ENCODE measurements at regions not wholly inside any gene's neighbourhood (a gene's known extent, or its start where the extent isn't known, plus 50 kb on each side); places are given as distances from the start of the nearest gene placed in this dataset.

DNA sequence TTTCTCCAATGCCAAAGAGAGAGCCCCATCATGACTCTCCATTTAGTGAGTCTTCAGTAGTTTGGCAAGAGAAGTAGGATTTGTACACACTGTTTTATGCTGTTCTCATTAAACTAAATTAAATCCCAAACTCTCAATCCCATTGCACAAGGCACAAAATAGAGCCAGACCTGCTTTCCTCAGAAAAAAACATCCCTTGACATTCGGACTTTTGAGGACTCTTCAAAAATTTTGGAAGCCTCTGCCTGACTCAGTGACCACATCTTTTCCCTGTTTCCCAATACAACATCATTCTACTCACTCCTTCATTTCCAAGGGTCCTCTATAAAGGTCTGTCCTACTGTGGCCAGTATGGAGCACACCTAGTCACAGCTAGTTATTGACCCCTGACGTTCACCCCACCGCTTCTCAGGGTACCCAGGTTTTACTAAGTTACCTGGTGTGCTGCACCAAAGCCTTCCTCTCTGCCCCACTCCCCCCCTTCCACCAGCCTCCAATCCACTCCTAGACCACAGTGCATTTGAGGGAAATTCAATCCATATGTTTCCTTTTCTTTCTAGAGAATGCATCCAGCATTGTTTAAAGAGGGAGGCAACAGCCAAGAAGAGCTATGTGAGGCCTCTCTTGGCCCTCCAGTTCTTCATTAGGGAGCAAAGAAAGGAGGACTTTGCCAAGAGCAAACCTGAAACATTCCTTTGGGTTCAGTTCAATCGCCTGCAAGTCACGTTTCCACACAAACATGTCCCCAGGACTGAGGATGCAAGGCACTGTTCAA is 428.7 kb downstream of the PLPP3 start:
- Histone ChIP-seq H3K9me3 (replicated peaks; ENCODE audit: control insufficient read depth, low read depth, low read length) (no peaks in the 10 kb centered on the region), H3K4me1 (ENCODE audit: control insufficient read depth, insufficient read depth, low read length) (peaks cover 16% of the 10 kb centered on the region), H3K27ac (ENCODE audit: low read length) (peak overlapping the region; percentile 51), H3K4me3 (ENCODE audit: low read length) (no peak overlapping the region), H3K27me3 (ENCODE audit: control insufficient read depth, insufficient read depth, low read length) (no peaks in the 10 kb centered on the region), H3K36me3 (ENCODE audit: control insufficient read depth, insufficient read depth, low read length) (no peaks in the 10 kb centered on the region)
- WGBS (ENCODE audit: insufficient coverage) = 61% methylated on average over 3 of the region's 5 CpGs
- peak; percentile 75 for DNase-seq

DNA sequence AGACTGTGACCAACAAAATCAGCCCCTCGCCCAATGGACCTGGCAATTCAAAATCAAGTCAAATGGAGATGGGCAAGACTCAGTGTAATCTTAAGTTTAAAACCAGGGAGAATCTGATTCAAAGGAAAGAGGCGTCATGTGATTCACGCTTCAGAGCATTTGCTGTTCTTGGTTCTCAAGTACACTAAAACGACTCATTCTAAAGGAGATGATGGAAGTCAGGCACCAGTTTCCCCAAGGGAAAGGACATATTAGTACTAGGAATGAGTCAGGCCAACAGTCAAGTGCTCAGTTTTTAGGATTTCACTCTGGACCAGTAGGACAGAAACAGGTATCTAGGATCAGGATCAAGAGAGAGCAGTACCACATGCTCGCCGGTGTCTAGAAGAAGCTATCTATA is 429.6 kb downstream of the PLPP3 start:
- Histone ChIP-seq H3K27ac (ENCODE audit: low read length) (no peak overlapping the region), H3K9me3 (replicated peaks; ENCODE audit: control insufficient read depth, low read depth, low read length) (no peaks in the 10 kb centered on the region), H3K36me3 (ENCODE audit: control insufficient read depth, insufficient read depth, low read length) (no peaks in the 10 kb centered on the region), H3K4me3 (ENCODE audit: low read length) (no peak overlapping the region), H3K4me1 (ENCODE audit: control insufficient read depth, insufficient read depth, low read length) (peaks cover 16% of the 10 kb centered on the region), H3K27me3 (ENCODE audit: control insufficient read depth, insufficient read depth, low read length) (no peaks in the 10 kb centered on the region)
- DNase-seq = no peak
- 95% methylated on average over 6 of the region's 6 CpGs for WGBS (ENCODE audit: insufficient coverage)

DNA sequence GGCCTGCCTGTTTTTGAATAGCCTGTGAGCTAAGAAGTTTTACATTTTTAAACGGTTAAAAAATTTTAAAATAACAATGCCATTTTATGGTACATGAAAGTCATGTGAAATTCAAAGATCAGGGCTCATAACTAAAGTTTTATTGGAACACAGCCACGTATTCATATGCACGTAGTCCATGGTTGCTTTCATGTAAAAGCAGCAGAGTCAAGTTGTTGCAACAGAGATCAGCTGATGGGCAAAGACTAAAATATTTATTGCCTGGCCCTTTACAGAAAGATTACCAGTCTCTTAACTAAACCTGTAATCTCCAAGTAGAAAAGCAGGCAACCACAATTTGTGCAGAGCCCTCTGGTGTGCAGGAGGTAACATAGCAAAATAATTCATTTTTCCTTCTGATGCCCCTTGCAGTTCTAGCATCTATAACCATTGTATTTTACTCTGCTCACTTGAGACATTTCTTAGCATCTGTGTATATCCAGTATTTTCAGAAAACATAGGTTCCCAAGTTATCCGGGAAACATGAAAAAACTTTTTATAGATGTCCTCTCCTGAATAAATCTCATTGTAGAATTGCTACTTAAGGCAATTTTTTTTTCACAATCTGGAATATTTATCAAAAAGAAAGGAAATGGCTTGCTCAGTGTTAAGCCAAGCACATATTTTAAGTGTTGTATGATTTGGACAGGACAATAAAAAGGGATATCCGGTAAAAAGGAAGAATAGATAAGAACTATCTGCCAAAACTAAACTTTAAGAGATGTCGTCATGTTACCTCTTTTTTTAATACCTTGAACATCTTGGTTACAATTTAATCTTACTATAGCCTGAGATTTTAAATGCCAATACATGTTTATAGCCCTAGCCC is 430.8 kb downstream of the PLPP3 start:
- Histone ChIP-seq H3K27ac (ENCODE audit: low read length) (no peak overlapping the region), H3K36me3 (ENCODE audit: control insufficient read depth, insufficient read depth, low read length) (no peaks in the 10 kb centered on the region), H3K27me3 (ENCODE audit: control insufficient read depth, insufficient read depth, low read length) (no peaks in the 10 kb centered on the region), H3K4me3 (ENCODE audit: low read length) (no peak overlapping the region), H3K9me3 (replicated peaks; ENCODE audit: control insufficient read depth, low read depth, low read length) (no peaks in the 10 kb centered on the region), H3K4me1 (ENCODE audit: control insufficient read depth, insufficient read depth, low read length) (peaks cover 19% of the 10 kb centered on the region)
- no CpG with 5 or more reads among the region's 6 CpGs for WGBS (ENCODE audit: insufficient coverage)
- no peak for DNase-seq

- no CpG with 5 or more reads among the region's 1 CpG for WGBS (ENCODE audit: insufficient coverage)
- no peaks in the 10 kb centered on the region for H3K9me3 ChIP-seq (replicated peaks; ENCODE audit: control insufficient read depth, low read depth, low read length)
- H3K36me3 ChIP-seq (ENCODE audit: control insufficient read depth, insufficient read depth, low read length) = no peaks in the 10 kb centered on the region
- H3K27ac ChIP-seq (ENCODE audit: low read length) = no peak overlapping the region
- no peaks in the 10 kb centered on the region for H3K27me3 ChIP-seq (ENCODE audit: control insufficient read depth, insufficient read depth, low read length)
- peaks cover 17% of the 10 kb centered on the region for H3K4me1 ChIP-seq (ENCODE audit: control insufficient read depth, insufficient read depth, low read length)
- no peak for DNase-seq
- no peak overlapping the region for H3K4me3 ChIP-seq (ENCODE audit: low read length)
Measured at GRCh38 chr1:56147459-56147858, 431.9 kb downstream of the PLPP3 start.

DNA sequence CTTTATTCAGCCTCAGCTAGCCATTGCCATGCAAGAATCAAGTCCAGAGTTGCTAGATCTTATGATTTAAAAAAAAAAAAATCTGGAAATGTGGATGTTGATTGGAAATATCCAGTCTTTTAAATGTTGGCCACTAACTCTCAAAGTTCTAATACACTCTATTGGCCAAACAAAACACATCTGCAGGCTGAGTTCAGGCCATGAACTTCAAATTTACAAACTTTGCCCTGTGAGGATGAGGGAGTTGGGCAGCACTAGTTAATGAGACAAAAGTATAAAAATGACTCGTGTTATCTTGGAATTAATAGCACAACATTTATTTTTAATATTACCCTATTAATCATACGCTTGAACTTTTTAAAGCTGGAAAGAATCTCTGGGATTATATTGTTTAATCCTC is 432.3 kb downstream of the PLPP3 start:
- H3K9me3 ChIP-seq (replicated peaks; ENCODE audit: control insufficient read depth, low read depth, low read length) = no peaks in the 10 kb centered on the region
- peak; percentile 47 for DNase-seq
- no peak overlapping the region for H3K27ac ChIP-seq (ENCODE audit: low read length)
- H3K4me3 ChIP-seq (ENCODE audit: low read length) = no peak overlapping the region
- H3K4me1 ChIP-seq (ENCODE audit: control insufficient read depth, insufficient read depth, low read length) = peaks cover 17% of the 10 kb centered on the region
- no peaks in the 10 kb centered on the region for H3K36me3 ChIP-seq (ENCODE audit: control insufficient read depth, insufficient read depth, low read length)
- H3K27me3 ChIP-seq (ENCODE audit: control insufficient read depth, insufficient read depth, low read length) = no peaks in the 10 kb centered on the region
- no CpG with 5 or more reads among the region's 2 CpGs for WGBS (ENCODE audit: insufficient coverage)

GRCh38 chr1:56146449-56146848 is 432.9 kb downstream of the PLPP3 start:
- 67% methylated on average over 1 of the region's 2 CpGs for whole genome bisulfite sequencing (ENCODE audit: insufficient coverage)
- no peaks in the 10 kb centered on the region for H3K9me3 ChIP-seq (replicated peaks; ENCODE audit: control insufficient read depth, low read depth, low read length)
- no peak overlapping the region for H3K27ac ChIP-seq (ENCODE audit: low read length)
- H3K4me3 ChIP-seq (ENCODE audit: low read length) = no peak overlapping the region
- peaks cover 17% of the 10 kb centered on the region for H3K4me1 ChIP-seq (ENCODE audit: control insufficient read depth, insufficient read depth, low read length)
- no peaks in the 10 kb centered on the region for H3K36me3 ChIP-seq (ENCODE audit: control insufficient read depth, insufficient read depth, low read length)
- H3K27me3 ChIP-seq (ENCODE audit: control insufficient read depth, insufficient read depth, low read length) = no peaks in the 10 kb centered on the region
- peak; percentile 82 for DNase-seq

- H3K27ac ChIP-seq (ENCODE audit: low read length) = no peak overlapping the region
Measured at GRCh38 chr1:56145581-56145980, 433.8 kb downstream of the PLPP3 start.

DNA sequence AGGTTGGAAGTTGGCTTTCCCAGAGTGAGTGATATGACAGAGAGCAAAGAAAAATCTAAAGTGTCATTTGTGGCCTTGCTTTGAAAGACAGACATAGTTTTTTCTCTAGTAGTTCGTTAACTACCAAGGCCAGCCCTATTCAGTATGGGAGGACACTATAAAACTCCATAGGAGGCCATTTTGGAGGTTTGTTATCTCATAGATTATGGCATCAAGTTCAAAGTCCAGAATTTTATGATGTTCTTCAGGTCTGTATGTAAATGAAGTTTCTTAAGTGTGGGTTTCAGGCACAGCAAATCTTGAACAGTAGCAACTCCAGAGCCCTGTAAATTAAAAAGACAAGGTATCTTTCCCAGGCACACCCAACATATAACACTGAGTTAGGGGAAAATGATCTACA is 437.1 kb downstream of the PLPP3 start:
- Histone ChIP-seq H3K27ac (ENCODE audit: low read length) (no peak overlapping the region), H3K36me3 (ENCODE audit: control insufficient read depth, insufficient read depth, low read length) (no peaks in the 10 kb centered on the region), H3K9me3 (replicated peaks; ENCODE audit: control insufficient read depth, low read depth, low read length) (no peaks in the 10 kb centered on the region), H3K4me3 (ENCODE audit: low read length) (no peak overlapping the region), H3K4me1 (ENCODE audit: control insufficient read depth, insufficient read depth, low read length) (peaks cover 11% of the 10 kb centered on the region), H3K27me3 (ENCODE audit: control insufficient read depth, insufficient read depth, low read length) (no peaks in the 10 kb centered on the region)
- no peak for DNase-seq
- no CpG with 5 or more reads among the region's 1 CpG for WGBS (ENCODE audit: insufficient coverage)

More at GRCh38 chr1:56145581-56145980, 433.8 kb downstream of the PLPP3 start:
- DNase-seq = no peak
- Histone ChIP-seq H3K27me3 (ENCODE audit: control insufficient read depth, insufficient read depth, low read length) (no peaks in the 10 kb centered on the region), H3K4me3 (ENCODE audit: low read length) (no peak overlapping the region), H3K4me1 (ENCODE audit: control insufficient read depth, insufficient read depth, low read length) (peaks cover 12% of the 10 kb centered on the region), H3K9me3 (replicated peaks; ENCODE audit: control insufficient read depth, low read depth, low read length) (no peaks in the 10 kb centered on the region), H3K36me3 (ENCODE audit: control insufficient read depth, insufficient read depth, low read length) (no peaks in the 10 kb centered on the region)
- no CpG with 5 or more reads among the region's 1 CpG for WGBS (ENCODE audit: insufficient coverage)

GRCh38 chr1:56139836-56140235 is 439.5 kb downstream of the PLPP3 start:
- H3K27me3 ChIP-seq (ENCODE audit: control insufficient read depth, insufficient read depth, low read length) = no peaks in the 10 kb centered on the region
- no peak for DNase-seq
- WGBS (ENCODE audit: insufficient coverage) = 73% methylated on average over 3 of the region's 5 CpGs
- peaks cover 7% of the 10 kb centered on the region for H3K4me1 ChIP-seq (ENCODE audit: control insufficient read depth, insufficient read depth, low read length)
- H3K36me3 ChIP-seq (ENCODE audit: control insufficient read depth, insufficient read depth, low read length) = no peaks in the 10 kb centered on the region
- H3K9me3 ChIP-seq (replicated peaks; ENCODE audit: control insufficient read depth, low read depth, low read length) = no peaks in the 10 kb centered on the region
- H3K4me3 ChIP-seq (ENCODE audit: low read length) = no peak overlapping the region
- no peak overlapping the region for H3K27ac ChIP-seq (ENCODE audit: low read length)
